GM18861 (cell line): ENCODE measurements at regions not wholly inside any gene's neighbourhood (a gene's known extent, or its start where the extent isn't known, plus 50 kb on each side); places are given as distances from the start of the nearest gene placed in this dataset.

Experiments
- ATAC-seq: cut with Tn5 transposase; IDR thresholded peaks from one replicate; pipeline ENCODE4 v1.9.1; 2021; ENCODE audit not compliant: unreplicated experiment

- no peak for ATAC-seq
These were observed 133.0 kb upstream of the TMEM161B start for GRCh38 chr5:88401686-88402085.

- ATAC-seq = no peak
These were observed 132.6 kb upstream of the TMEM161B start for GRCh38 chr5:88401228-88401627.

- no peak for ATAC-seq
These were observed 130.9 kb upstream of the TMEM161B start for GRCh38 chr5:88399561-88399960.

- ATAC-seq = no peak
These were observed 129.7 kb upstream of the TMEM161B start for GRCh38 chr5:88398316-88398715.

- ATAC-seq = no peak
These were observed 128.2 kb upstream of the TMEM161B start for GRCh38 chr5:88396751-88397281.

- no peak for ATAC-seq
These were observed 127.4 kb upstream of the TMEM161B start for GRCh38 chr5:88396000-88396535.

GRCh38 chr5:88395264-88395663 lies 126.6 kb upstream of the TMEM161B start:
- no peak for ATAC-seq

GRCh38 chr5:88394536-88395175 lies 126.0 kb upstream of the TMEM161B start:
- ATAC-seq = no peak

- no peak for ATAC-seq
These were observed 125.3 kb upstream of the TMEM161B start for GRCh38 chr5:88393716-88394535.

- ATAC-seq = no peak
These were observed 124.4 kb upstream of the TMEM161B start for GRCh38 chr5:88393042-88393441.

- ATAC-seq = no peak
These were observed 123.3 kb upstream of the TMEM161B start for GRCh38 chr5:88391991-88392390.

GRCh38 chr5:88391116-88391515 lies 122.5 kb upstream of the TMEM161B start:
- no peak for ATAC-seq

GRCh38 chr5:88390481-88390880 lies 121.8 kb upstream of the TMEM161B start:
- no peak for ATAC-seq

GRCh38 chr5:88390096-88390441 lies 121.4 kb upstream of the TMEM161B start:
- ATAC-seq = no peak

GRCh38 chr5:88389338-88390095 lies 120.9 kb upstream of the TMEM161B start:
- no peak for ATAC-seq

- no peak for ATAC-seq
These were observed 120.1 kb upstream of the TMEM161B start for GRCh38 chr5:88388476-88389337.

- ATAC-seq = no peak
These were observed 116.2 kb upstream of the TMEM161B start for GRCh38 chr5:88384886-88385285.

- ATAC-seq = no peak
These were observed 111.7 kb upstream of the TMEM161B start for GRCh38 chr5:88380332-88380731.

GRCh38 chr5:88377705-88378656 lies 109.3 kb upstream of the TMEM161B start:
- ATAC-seq = no peak
